ENCODE measurements at regions not wholly inside any gene's neighbourhood (a gene's known extent, or its start where the extent isn't known, plus 50 kb on each side); places are given as distances from the start of the nearest gene placed in this dataset.

- Histone ChIP-seq H3K27ac (no peak overlapping the region), H3K36me3 (peaks cover 0 to 34% (median 0%) of the 10 kb centered on the region in 3 donors), H3K4me1 (no peaks in the 10 kb centered on the region), H3K9me3 (no peaks in the 10 kb centered on the region), H3K4me3 (no peak overlapping the region), H3K27me3 (no peaks in the 10 kb centered on the region)
- TF ChIP-seq CTCF (IDR thresholded peaks at IDR 0.05) (no peak), POLR2A (IDR thresholded peaks at IDR 0.05) (no peak)
- no peak for DNase-seq
Observed at GRCh38 chr6:144477856-144478255, 192.7 kb downstream of the UTRN start.

GRCh38 chr6:144478483-144478882 lies 193.3 kb downstream of the UTRN start:
- no peaks in the 10 kb centered on the region for H3K9me3 ChIP-seq
- H3K36me3 ChIP-seq: peaks cover 0 to 31% (median 0%) of the 10 kb centered on the region in 3 donors

DNA sequence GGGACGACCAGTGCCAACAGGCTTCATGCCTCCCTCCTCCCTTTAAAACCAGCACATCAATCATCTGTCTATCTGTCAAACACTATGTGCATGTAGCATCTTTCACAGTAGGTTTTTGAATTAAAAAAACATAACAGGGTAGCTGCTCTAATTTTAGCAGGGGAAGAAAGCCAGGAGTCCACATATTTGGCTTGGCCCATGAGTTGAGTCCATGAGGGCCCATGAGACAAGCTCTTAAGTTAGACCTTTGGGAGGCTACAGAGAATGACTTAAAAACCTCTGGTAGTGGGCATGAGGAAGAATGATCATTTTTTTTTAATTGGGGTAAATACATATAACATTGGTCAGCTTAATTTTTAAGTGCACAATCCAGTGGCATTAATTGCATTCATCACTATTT lies 194.9 kb downstream of the UTRN start:
- DNase-seq: no peak
- no peaks in the 10 kb centered on the region for H3K4me1 ChIP-seq
- no peak for TF ChIP-seq CTCF (IDR thresholded peaks at IDR 0.05)
- no peak for TF ChIP-seq POLR2A (IDR thresholded peaks at IDR 0.05)
- H3K27ac ChIP-seq: no peak overlapping the region
- no peaks in the 10 kb centered on the region for H3K27me3 ChIP-seq
- H3K4me3 ChIP-seq: no peak overlapping the region
- H3K9me3 ChIP-seq: no peaks in the 10 kb centered on the region
- H3K36me3 ChIP-seq: peaks cover 0 to 17% (median 0%) of the 10 kb centered on the region in 3 donors

More at GRCh38 chr6:144478483-144478882, 193.3 kb downstream of the UTRN start:
- Histone ChIP-seq H3K27me3 (no peaks in the 10 kb centered on the region), H3K4me1 (no peaks in the 10 kb centered on the region), H3K4me3 (no peak overlapping the region), H3K27ac (no peak overlapping the region)
- no peak for DNase-seq
- no peak for TF ChIP-seq CTCF (IDR thresholded peaks at IDR 0.05)
- no peak for TF ChIP-seq POLR2A (IDR thresholded peaks at IDR 0.05)

DNA sequence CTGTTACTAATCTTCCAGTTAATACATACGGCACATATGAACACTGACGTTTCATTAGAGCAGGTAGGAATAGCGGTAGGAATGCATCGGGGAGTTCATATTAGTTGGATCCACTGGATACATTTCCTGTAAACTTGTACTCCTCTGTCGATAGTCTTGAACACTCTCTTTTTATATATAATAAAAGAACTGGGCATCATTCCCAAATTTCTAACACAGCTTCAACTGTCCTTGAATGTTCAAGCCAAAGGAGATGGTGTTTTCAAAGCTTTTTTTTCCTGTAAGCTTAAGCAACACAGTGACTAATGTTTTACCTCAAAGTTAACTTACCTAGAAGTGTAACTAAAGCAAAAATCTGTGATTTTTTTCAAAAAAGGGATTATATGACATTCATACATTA lies 195.3 kb downstream of the UTRN start:
- no peak overlapping the region for H3K27ac ChIP-seq
- H3K4me1 ChIP-seq: no peaks in the 10 kb centered on the region
- TF ChIP-seq POLR2A (IDR thresholded peaks at IDR 0.05): no peak
- no peak for TF ChIP-seq CTCF (IDR thresholded peaks at IDR 0.05)
- no peaks in the 10 kb centered on the region for H3K9me3 ChIP-seq
- no peak overlapping the region for H3K4me3 ChIP-seq
- DNase-seq: no peak
- H3K27me3 ChIP-seq: no peaks in the 10 kb centered on the region
- H3K36me3 ChIP-seq: peaks cover 0 to 14% (median 0%) of the 10 kb centered on the region in 3 donors

DNA sequence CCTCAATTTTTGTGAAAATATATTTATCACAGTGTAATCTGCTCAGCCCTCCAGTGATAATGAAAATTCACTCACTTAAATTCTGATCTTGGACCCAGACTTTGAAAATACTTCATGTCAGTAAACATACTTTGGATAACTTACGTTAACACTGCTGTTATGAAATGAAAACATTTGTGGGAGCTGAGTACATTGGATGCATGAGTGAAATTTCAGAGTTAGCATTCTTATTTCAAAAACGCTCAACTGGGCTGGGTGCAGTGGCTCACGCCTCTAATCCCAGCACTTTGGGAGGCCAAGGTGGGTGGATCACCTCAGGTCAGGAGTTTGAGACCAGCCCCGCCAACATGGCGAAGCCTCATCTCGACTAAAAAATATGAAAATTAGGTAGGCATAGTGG lies 196.4 kb downstream of the UTRN start:
- H3K27ac ChIP-seq: no peak overlapping the region
- H3K27me3 ChIP-seq: no peaks in the 10 kb centered on the region
- TF ChIP-seq CTCF (IDR thresholded peaks at IDR 0.05) (no peak), POLR2A (IDR thresholded peaks at IDR 0.05) (no peak)
- no peak overlapping the region for H3K4me3 ChIP-seq
- no peaks in the 10 kb centered on the region for H3K4me1 ChIP-seq
- peaks cover 0 to 15% (median 0%) of the 10 kb centered on the region in 3 donors for H3K36me3 ChIP-seq
- no peak for DNase-seq
- H3K9me3 ChIP-seq: no peaks in the 10 kb centered on the region

GRCh38 chr6:144482142-144482541 lies 197.0 kb downstream of the UTRN start:
- no peaks in the 10 kb centered on the region for H3K9me3 ChIP-seq
- H3K4me3 ChIP-seq: no peak overlapping the region
- H3K4me1 ChIP-seq: no peaks in the 10 kb centered on the region
- TF ChIP-seq CTCF (IDR thresholded peaks at IDR 0.05) (peak; percentile 41 to 77 (median 74)), POLR2A (IDR thresholded peaks at IDR 0.05) (no peak)
- H3K27me3 ChIP-seq: no peaks in the 10 kb centered on the region
- no peak overlapping the region for H3K27ac ChIP-seq
- peak; percentile 78 to 92 (median 82) for DNase-seq
- peaks cover 0 to 16% (median 0%) of the 10 kb centered on the region in 3 donors for H3K36me3 ChIP-seq

Measured in Peyer's patch (tissue), 4 donors.